GM12874 (cell line): ENCODE measurements at regions not wholly inside any gene's neighbourhood (a gene's known extent, or its start where the extent isn't known, plus 50 kb on each side); places are given as distances from the start of the nearest gene placed in this dataset.

Experiments used
- CTCF ChIP-seq: IDR thresholded peaks from 2 replicates; pipeline ENCODE4 v1.5.1; 2011; ENCODE audit warnings: low read depth, mild to moderate bottlenecking, control low read depth, low read length, moderate library complexity; ENCODE audit not compliant: insufficient read depth

GRCh38 chr5:91449083-91449482 is 66.0 kb upstream of the ARRDC3 start:
- TF ChIP-seq CTCF = no peak

DNA sequence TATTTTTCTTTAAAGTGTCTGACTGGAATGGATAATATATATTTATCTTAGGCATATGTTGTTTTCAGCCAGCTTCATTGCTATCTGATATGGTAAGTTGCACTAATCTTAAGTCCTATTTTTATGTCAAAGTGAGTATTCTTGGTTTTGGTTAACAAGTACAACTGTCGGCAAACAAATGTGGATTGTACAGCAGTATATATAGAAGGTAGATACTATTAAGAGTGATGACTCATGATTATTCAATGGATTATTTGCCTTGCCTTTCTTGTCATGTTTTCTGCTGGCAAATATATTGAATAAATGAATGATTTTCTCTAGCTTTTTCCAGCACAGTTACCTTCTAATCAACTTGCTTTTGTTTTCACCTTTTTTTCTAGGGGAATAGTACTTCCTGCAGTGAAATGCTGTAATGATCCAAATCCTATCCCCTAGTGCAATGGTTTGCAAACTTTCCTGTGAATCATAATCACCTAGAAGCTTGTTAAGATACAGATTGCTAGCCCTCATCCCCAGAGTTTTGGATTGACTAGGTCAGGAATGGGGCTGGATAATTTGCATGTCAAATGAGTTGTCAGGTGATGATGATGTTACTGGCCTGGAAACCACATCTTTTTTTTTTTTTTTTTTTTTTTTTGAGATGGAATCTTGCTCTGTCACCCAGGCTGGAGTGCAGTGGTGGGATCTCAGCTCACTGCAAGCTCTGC is 60.8 kb upstream of the ARRDC3 start:
- no peak for TF ChIP-seq CTCF

GRCh38 chr5:91443023-91443422 is 59.9 kb upstream of the ARRDC3 start:
- TF ChIP-seq CTCF = no peak

GRCh38 chr5:91441082-91441481 is 58.0 kb upstream of the ARRDC3 start:
- no peak for TF ChIP-seq CTCF

- TF ChIP-seq CTCF = no peak
Measured at GRCh38 chr5:91438871-91439270, 55.8 kb upstream of the ARRDC3 start.

DNA sequence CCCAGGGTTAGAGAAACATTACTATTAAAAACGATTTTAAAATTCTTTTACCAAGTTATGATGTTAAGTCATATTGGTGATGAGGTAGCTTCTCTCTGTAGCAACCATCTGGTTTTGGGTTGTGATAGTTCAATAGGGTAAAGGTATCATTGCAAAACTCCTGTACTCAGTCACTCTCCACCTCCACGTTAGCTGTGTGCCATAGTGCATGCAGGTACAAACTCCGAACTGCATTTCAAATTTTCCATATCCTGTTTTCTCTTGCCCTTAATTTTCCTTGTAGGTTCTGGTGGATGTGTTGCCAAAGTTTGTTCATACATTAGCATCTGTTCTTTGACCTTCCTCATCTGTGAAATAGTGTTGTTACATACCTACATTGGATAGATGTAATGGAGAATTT is 53.1 kb upstream of the ARRDC3 start:
- no peak for TF ChIP-seq CTCF

GRCh38 chr5:91434348-91434747 is 51.2 kb upstream of the ARRDC3 start:
- no peak for TF ChIP-seq CTCF
